H9 (cell line): ENCODE measurements at regions not wholly inside any gene's neighbourhood (a gene's known extent, or its start where the extent isn't known, plus 50 kb on each side); places are given as distances from the start of the nearest gene placed in this dataset.

ENCODE experiments used
- DNase-seq: peaks from one replicate; pipeline ENCODE4 v3.0.0-alpha.2; 2017
- H2AFZ ChIP-seq: one replicate; pipeline ENCODE4 v1.6.1; 2013; ENCODE audit warnings: mild to moderate bottlenecking, low read length, control low read depth, moderate library complexity
- H2AK5ac ChIP-seq: 2 replicates; pipeline ENCODE4 v1.6.1; 2013; ENCODE audit warnings: low read length, control low read depth, mixed read lengths; ENCODE audit not compliant: insufficient read length
- H2BK120ac ChIP-seq: one replicate; pipeline ENCODE4 v1.6.1; 2013; ENCODE audit warnings: low read depth, mild to moderate bottlenecking, low read length, control low read depth, inconsistent platforms; ENCODE audit not compliant: poor library complexity, severe bottlenecking
- H2BK12ac ChIP-seq: 2 replicates; pipeline ENCODE4 v1.6.1; 2013; ENCODE audit warnings: low read length, control low read depth, mixed read lengths, low read depth; ENCODE audit not compliant: insufficient read length
- H2BK15ac ChIP-seq: 2 replicates; pipeline ENCODE4 v1.6.1; 2013; ENCODE audit warnings: low read depth, low read length, control low read depth
- H2BK20ac ChIP-seq: one replicate; pipeline ENCODE4 v1.6.1; 2013; ENCODE audit warnings: low read depth, mild to moderate bottlenecking, low read length, control low read depth, inconsistent platforms; ENCODE audit not compliant: poor library complexity, severe bottlenecking
- H2BK5ac ChIP-seq: 2 replicates; pipeline ENCODE4 v1.6.1; 2013; ENCODE audit warnings: low read length, control low read depth, mixed read lengths; ENCODE audit not compliant: insufficient read length
- H3K14ac ChIP-seq: 2 replicates; pipeline ENCODE4 v1.6.1; 2013; ENCODE audit warnings: low read length, control low read depth; ENCODE audit not compliant: insufficient read depth
- H3K18ac ChIP-seq: 2 replicates; pipeline ENCODE4 v1.6.1; 2013; ENCODE audit warnings: low read depth, mild to moderate bottlenecking, mixed read lengths, low read length, control low read depth; ENCODE audit not compliant: insufficient read length
- H3K23ac ChIP-seq: 2 replicates; pipeline ENCODE4 v1.6.1; 2013; ENCODE audit warnings: low read length, control low read depth, mixed read lengths, low read depth; ENCODE audit not compliant: insufficient read length
- H3K23me2 ChIP-seq: 2 replicates; pipeline ENCODE4 v1.6.1; 2013; ENCODE audit warnings: low read depth, mild to moderate bottlenecking, mixed read lengths, low read length, control low read depth; ENCODE audit not compliant: insufficient read length, poor library complexity, severe bottlenecking
- H3K27ac ChIP-seq: 2 replicates; pipeline ENCODE4 v1.5.1; 2013; ENCODE audit warnings: low read length, control low read depth, mixed read lengths, low read depth; ENCODE audit not compliant: insufficient read length
- H3K27me3 ChIP-seq: 2 replicates; pipeline ENCODE4 v1.6.1; 2013; ENCODE audit warnings: low read length, control low read depth, inconsistent platforms; ENCODE audit not compliant: insufficient read depth
- H3K4ac ChIP-seq: 2 replicates; pipeline ENCODE4 v1.6.1; 2013; ENCODE audit warnings: low read depth, mild to moderate bottlenecking, control low read depth, inconsistent platforms, low read length, moderate library complexity
- H3K4me1 ChIP-seq: 2 replicates; pipeline ENCODE4 v1.6.1; 2013; ENCODE audit warnings: low read length, control low read depth, inconsistent platforms; ENCODE audit not compliant: insufficient read depth
- H3K4me2 ChIP-seq: 2 replicates; pipeline ENCODE4 v1.6.1; 2013; ENCODE audit warnings: low read length, control low read depth, mixed read lengths; ENCODE audit not compliant: insufficient read length, insufficient read depth
- H3K56ac ChIP-seq: 2 replicates; pipeline ENCODE4 v1.6.1; 2013; ENCODE audit warnings: low read depth, mild to moderate bottlenecking, mixed read lengths, low read length, control low read depth; ENCODE audit not compliant: insufficient read length
- H3K79me1 ChIP-seq: 2 replicates; pipeline ENCODE4 v1.6.1; 2013; ENCODE audit warnings: low read depth, mild to moderate bottlenecking, moderate library complexity, low read length, control low read depth, inconsistent platforms; ENCODE audit not compliant: insufficient read depth, poor library complexity, severe bottlenecking
- H3K79me2 ChIP-seq: 2 replicates; pipeline ENCODE4 v1.6.1; 2013; ENCODE audit warnings: low read length, control low read depth, inconsistent platforms; ENCODE audit not compliant: insufficient read depth
- H3K9ac ChIP-seq: 2 replicates; pipeline ENCODE4 v1.6.1; 2013; ENCODE audit warnings: low read length, control low read depth, mixed read lengths; ENCODE audit not compliant: insufficient read length; ENCODE audit errors: extremely low read depth
- H3K9me3 ChIP-seq: one replicate; pipeline ENCODE4 v1.6.1; 2013; ENCODE audit warnings: low read depth, low read length, inconsistent platforms; ENCODE audit not compliant: control insufficient read depth
- H3T11ph ChIP-seq: one replicate; pipeline ENCODE4 v1.6.1; 2013; ENCODE audit warnings: mild to moderate bottlenecking, low read length, control low read depth, inconsistent platforms
- H4K20me1 ChIP-seq: one replicate; pipeline ENCODE4 v1.6.1; 2013; ENCODE audit not compliant: control insufficient read depth, insufficient read length, insufficient read depth
- H4K5ac ChIP-seq: 2 replicates; pipeline ENCODE4 v1.6.1; 2013; ENCODE audit warnings: low read depth, mild to moderate bottlenecking, mixed read lengths, low read length, control low read depth; ENCODE audit not compliant: insufficient read length
- H4K8ac ChIP-seq: replicated peaks from 2 replicates; pipeline ENCODE4 v1.6.1; 2013; ENCODE audit warnings: low read length, control low read depth, mixed read lengths, low read depth; ENCODE audit not compliant: insufficient read length
- H4K91ac ChIP-seq: 2 replicates; pipeline ENCODE4 v1.6.1; 2013; ENCODE audit warnings: low read depth, mild to moderate bottlenecking, moderate library complexity, mixed read lengths, low read length, control low read depth; ENCODE audit not compliant: insufficient read length
- H3K27ac Mint-ChIP-seq, 3 experiments: 2 replicates in 2 of 3; 3 replicates in 1 of 3; pipeline ENCODE4 v1.8.0; 2020 to 2021; ENCODE audit warnings: mixed read lengths in 3 of 3, mild to moderate bottlenecking in 1 of 3, moderate library complexity in 1 of 3
- H3K27me3 Mint-ChIP-seq: 2 replicates; pipeline ENCODE4 v1.8.0; 2021; ENCODE audit warnings: low read depth, mild to moderate bottlenecking, moderate library complexity, mixed read lengths
- H3K36me3 Mint-ChIP-seq, 3 experiments: 2 replicates in 2 of 3; 3 replicates in 1 of 3; pipeline ENCODE4 v1.8.0; 2020 to 2021; ENCODE audit warnings: low read depth in 3 of 3, mixed read lengths in 3 of 3; ENCODE audit not compliant: insufficient read depth in 1 of 3
- H3K4me1 Mint-ChIP-seq, 2 experiments: 2 replicates each; pipeline ENCODE4 v1.8.0; 2020; ENCODE audit warnings: mixed read lengths in 2 of 2
- H3K4me3 Mint-ChIP-seq, 2 experiments: 2 replicates in 1 of 2; 3 replicates in 1 of 2; pipeline ENCODE4 v1.8.0; 2020 to 2021; ENCODE audit warnings: mild to moderate bottlenecking in 2 of 2, mixed read lengths in 2 of 2, moderate library complexity in 1 of 2
- H3K9me3 Mint-ChIP-seq, 2 experiments: 2 replicates in 1 of 2; 3 replicates in 1 of 2; pipeline ENCODE4 v1.8.0; 2020; ENCODE audit warnings: mild to moderate bottlenecking in 2 of 2, mixed read lengths in 2 of 2, moderate library complexity in 1 of 2
- WGBS: extraction: QIAGEN DNeasy Blood & Tissue Kit; methylation state at CpG from one replicate; pipeline ENCODE4 v1.1.7; 2013; ENCODE audit warnings: missing lambda C conversion rate, low lambda C conversion rate, mixed read lengths; ENCODE audit not compliant: insufficient read length; ENCODE audit errors: extremely low coverage; 5-methylcytosine and 5-hydroxymethylcytosine counted together
- TF ChIP-seq, protein P1 (sequence below): fragments of 200-600 bp; sonication (generic); conservative IDR thresholded peaks from 3 replicates; pipeline ENCODE4 v1.8.0; 2021; ENCODE audit warnings: antibody characterized with exemption, mild to moderate bottlenecking

DNA sequence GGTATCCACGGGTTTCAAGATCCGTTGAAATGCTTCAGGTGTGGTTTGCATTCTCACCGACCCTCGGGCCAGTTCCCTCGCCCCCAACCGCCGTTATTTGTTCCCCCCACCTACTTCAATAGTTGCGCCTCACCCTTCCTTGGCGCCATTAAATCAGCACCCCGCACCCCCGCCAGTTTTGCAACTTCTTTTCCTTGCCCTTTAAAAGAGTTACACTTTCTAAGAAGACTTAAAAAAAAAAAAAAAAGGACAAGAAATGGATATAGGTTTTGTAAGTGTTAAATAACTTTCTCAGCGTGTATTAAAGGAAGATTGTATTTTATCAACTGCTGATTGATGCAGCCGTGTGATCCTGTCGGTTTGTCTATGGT is 87.2 kb downstream of the NR2F2 start:
- Histone ChIP-seq H3K79me2 (no peaks in the 10 kb centered on the region), H3T11ph (no peak overlapping the region), H3K23ac (no peak overlapping the region), H2AFZ (no peak overlapping the region), H2BK20ac (no peak overlapping the region), H4K20me1 (no peaks in the 10 kb centered on the region), H3K23me2 (no peaks in the 10 kb centered on the region), H3K14ac (no peak overlapping the region), H3K4me1 (no peaks in the 10 kb centered on the region), H2BK15ac (no peak overlapping the region), H3K27ac (no peak overlapping the region), H3K56ac (no peak overlapping the region), H3K4ac (no peak overlapping the region), H2AK5ac (no peak overlapping the region), H4K8ac (no peak overlapping the region), H4K5ac (no peak overlapping the region), H3K9ac (no peak overlapping the region), H2BK120ac (no peak overlapping the region), H4K91ac (no peak overlapping the region), H3K27me3 (peaks cover 75% of the 10 kb centered on the region), H3K9me3 (no peaks in the 10 kb centered on the region), H3K18ac (no peak overlapping the region), H3K4me2 (peak overlapping the region; percentile 26), H2BK5ac (no peak overlapping the region), H3K79me1 (no peaks in the 10 kb centered on the region), H2BK12ac (no peak overlapping the region)
- TF ChIP-seq, protein P1, sequence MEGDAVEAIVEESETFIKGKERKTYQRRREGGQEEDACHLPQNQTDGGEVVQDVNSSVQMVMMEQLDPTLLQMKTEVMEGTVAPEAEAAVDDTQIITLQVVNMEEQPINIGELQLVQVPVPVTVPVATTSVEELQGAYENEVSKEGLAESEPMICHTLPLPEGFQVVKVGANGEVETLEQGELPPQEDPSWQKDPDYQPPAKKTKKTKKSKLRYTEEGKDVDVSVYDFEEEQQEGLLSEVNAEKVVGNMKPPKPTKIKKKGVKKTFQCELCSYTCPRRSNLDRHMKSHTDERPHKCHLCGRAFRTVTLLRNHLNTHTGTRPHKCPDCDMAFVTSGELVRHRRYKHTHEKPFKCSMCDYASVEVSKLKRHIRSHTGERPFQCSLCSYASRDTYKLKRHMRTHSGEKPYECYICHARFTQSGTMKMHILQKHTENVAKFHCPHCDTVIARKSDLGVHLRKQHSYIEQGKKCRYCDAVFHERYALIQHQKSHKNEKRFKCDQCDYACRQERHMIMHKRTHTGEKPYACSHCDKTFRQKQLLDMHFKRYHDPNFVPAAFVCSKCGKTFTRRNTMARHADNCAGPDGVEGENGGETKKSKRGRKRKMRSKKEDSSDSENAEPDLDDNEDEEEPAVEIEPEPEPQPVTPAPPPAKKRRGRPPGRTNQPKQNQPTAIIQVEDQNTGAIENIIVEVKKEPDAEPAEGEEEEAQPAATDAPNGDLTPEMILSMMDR: no peak
- DNase-seq: no peak
- no peak overlapping the region for H3K27ac Mint-ChIP-seq
- peaks cover 15 to 44% of the 10 kb centered on the region in 2 experiments for H3K4me1 Mint-ChIP-seq
- H3K4me3 Mint-ChIP-seq: peak overlapping the region in 1 of 2 experiments; percentile 17; a peak in 1 of 5 replicates
- H3K36me3 Mint-ChIP-seq: no peaks in the 10 kb centered on the region
- H3K27me3 Mint-ChIP-seq: peaks cover 100% of the 10 kb centered on the region
- WGBS: no CpG with 5 or more reads among the region's 14 CpGs
- H3K9me3 Mint-ChIP-seq: peaks cover 2 to 4% of the 10 kb centered on the region in 2 experiments; a peak in 2 of 5 replicates
